ENCODE measurements at regions not wholly inside any gene's neighbourhood (a gene's known extent, or its start where the extent isn't known, plus 50 kb on each side); places are given as distances from the start of the nearest gene placed in this dataset.

DNA sequence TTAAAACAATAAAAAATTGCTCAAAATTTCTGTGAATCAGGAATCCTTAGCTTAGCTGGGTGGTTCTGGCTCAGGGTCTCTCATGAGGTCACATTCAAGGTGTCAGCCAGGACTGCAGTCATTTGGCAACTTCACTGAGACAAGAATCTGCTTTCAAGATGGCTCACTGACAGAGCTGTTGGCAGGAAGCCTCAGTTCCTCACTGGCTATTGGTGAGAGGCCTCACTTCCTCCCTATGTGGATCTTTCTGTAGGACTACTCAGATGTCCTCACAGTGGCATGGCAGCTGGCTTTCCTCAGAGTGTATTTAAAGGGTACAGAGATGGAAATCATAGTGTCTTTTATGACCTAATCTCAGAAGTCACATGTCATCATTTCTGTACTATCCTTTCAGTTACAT is 785.7 kb downstream of the ADGRL2 start:
- Histone ChIP-seq H3K4me1 (ENCODE audit: control insufficient read depth, insufficient read depth, low read length) (no peaks in the 10 kb centered on the region), H3K36me3 (ENCODE audit: control insufficient read depth, insufficient read depth, low read length) (no peaks in the 10 kb centered on the region), H3K27ac (ENCODE audit: low read length) (peak overlapping the region; percentile 53), H3K27me3 (ENCODE audit: control insufficient read depth, insufficient read depth, low read length) (no peaks in the 10 kb centered on the region), H3K9me3 (replicated peaks; ENCODE audit: control insufficient read depth, low read depth, low read length) (no peaks in the 10 kb centered on the region), H3K4me3 (ENCODE audit: low read length) (no peak overlapping the region)
- DNase-seq = peak; percentile 94

DNA sequence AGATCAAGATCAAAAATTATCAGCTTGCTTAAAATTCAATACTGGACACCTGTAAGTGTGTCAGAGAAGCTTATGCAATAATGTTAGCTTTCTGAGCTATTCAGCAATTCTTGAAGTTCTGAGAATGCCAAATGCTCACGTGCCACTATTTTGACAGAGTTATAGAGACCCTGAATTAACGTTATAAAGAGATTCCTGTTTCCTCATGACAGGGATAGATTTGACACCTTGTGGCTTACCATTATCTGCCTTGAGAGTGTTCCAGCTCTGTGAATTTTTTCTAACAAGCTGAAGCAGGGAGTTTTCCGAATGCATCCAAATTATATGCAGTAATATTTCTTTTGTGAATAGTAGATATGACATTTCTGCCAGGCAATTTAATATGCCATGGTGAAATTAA is 781.6 kb downstream of the ADGRL2 start:
- Histone ChIP-seq H3K27me3 (ENCODE audit: control insufficient read depth, insufficient read depth, low read length) (no peaks in the 10 kb centered on the region), H3K9me3 (replicated peaks; ENCODE audit: control insufficient read depth, low read depth, low read length) (no peaks in the 10 kb centered on the region)

GRCh38 chr1:82578086-82578726 is 777.5 kb downstream of the ADGRL2 start:
- Histone ChIP-seq H3K9me3 (replicated peaks; ENCODE audit: control insufficient read depth, low read depth, low read length) (no peaks in the 10 kb centered on the region), H3K4me1 (ENCODE audit: control insufficient read depth, insufficient read depth, low read length) (no peaks in the 10 kb centered on the region), H3K27ac (ENCODE audit: low read length) (no peak overlapping the region), H3K27me3 (ENCODE audit: control insufficient read depth, insufficient read depth, low read length) (no peaks in the 10 kb centered on the region), H3K36me3 (ENCODE audit: control insufficient read depth, insufficient read depth, low read length) (no peaks in the 10 kb centered on the region), H3K4me3 (ENCODE audit: low read length) (no peak overlapping the region)
- DNase-seq = no peak
- WGBS (ENCODE audit: insufficient coverage) = no CpG with 5 or more reads among the region's 3 CpGs

More for the DNA sequence above, 781.6 kb downstream of the ADGRL2 start:
- H3K4me1 ChIP-seq (ENCODE audit: control insufficient read depth, insufficient read depth, low read length) = no peaks in the 10 kb centered on the region
- WGBS (ENCODE audit: insufficient coverage) = 48% methylated on average over 2 of the region's 3 CpGs
- DNase-seq = no peak
- no peak overlapping the region for H3K27ac ChIP-seq (ENCODE audit: low read length)
- no peaks in the 10 kb centered on the region for H3K36me3 ChIP-seq (ENCODE audit: control insufficient read depth, insufficient read depth, low read length)
- H3K4me3 ChIP-seq (ENCODE audit: low read length) = no peak overlapping the region

DNA sequence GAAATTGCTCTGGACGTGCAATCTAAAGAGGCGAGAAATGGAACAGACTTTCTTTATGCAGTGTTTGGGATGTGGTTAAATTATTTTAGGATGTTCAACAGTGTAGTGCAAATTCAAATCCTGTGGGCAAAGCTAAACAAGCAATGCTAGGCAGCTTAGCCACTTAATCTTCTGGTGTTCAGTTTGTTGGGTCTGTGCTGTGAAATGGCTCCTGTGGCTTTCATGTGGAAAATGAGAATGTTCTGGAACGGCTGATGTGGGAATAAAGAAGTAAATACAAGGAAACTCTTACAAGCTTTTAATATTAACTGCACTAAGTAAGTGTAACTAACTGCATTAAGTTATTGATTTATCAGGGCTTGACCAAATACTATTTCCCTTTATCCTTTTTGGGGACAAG is 766.6 kb downstream of the ADGRL2 start:
- WGBS (ENCODE audit: insufficient coverage) = 88% methylated on average over 2 of the region's 3 CpGs

DNA sequence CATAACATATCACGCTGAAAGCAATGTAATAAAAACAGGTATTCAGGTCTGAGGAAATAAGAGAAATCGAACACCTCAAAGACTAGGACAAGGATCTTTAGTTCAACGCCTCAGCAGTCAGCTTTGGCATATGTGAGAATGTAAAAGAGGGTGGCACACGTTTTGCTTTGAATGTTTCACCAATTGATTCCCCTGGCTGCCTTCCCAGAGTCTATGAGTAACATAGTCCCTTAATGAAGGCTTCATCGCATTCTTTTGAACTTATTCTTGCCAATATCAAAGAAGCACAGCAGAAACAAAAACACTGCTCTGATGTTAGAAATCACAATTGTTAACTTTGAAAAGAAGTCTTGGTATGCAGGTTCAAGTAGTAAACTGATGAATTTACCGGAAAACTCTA is 764.8 kb downstream of the ADGRL2 start:
- no peaks in the 10 kb centered on the region for H3K36me3 ChIP-seq (ENCODE audit: control insufficient read depth, insufficient read depth, low read length)
- H3K4me3 ChIP-seq (ENCODE audit: low read length) = no peak overlapping the region
- H3K27me3 ChIP-seq (ENCODE audit: control insufficient read depth, insufficient read depth, low read length) = no peaks in the 10 kb centered on the region
- peaks cover 6% of the 10 kb centered on the region for H3K4me1 ChIP-seq (ENCODE audit: control insufficient read depth, insufficient read depth, low read length)
- DNase-seq = peak; percentile 34
- H3K9me3 ChIP-seq (replicated peaks; ENCODE audit: control insufficient read depth, low read depth, low read length) = no peaks in the 10 kb centered on the region
- 0% methylated on average over 1 of the region's 6 CpGs for WGBS (ENCODE audit: insufficient coverage)
- no peak overlapping the region for H3K27ac ChIP-seq (ENCODE audit: low read length)

More for the DNA sequence above, 766.6 kb downstream of the ADGRL2 start:
- Histone ChIP-seq H3K9me3 (replicated peaks; ENCODE audit: control insufficient read depth, low read depth, low read length) (no peaks in the 10 kb centered on the region), H3K4me1 (ENCODE audit: control insufficient read depth, insufficient read depth, low read length) (peaks cover 6% of the 10 kb centered on the region), H3K4me3 (ENCODE audit: low read length) (no peak overlapping the region), H3K36me3 (ENCODE audit: control insufficient read depth, insufficient read depth, low read length) (no peaks in the 10 kb centered on the region), H3K27ac (ENCODE audit: low read length) (no peak overlapping the region), H3K27me3 (ENCODE audit: control insufficient read depth, insufficient read depth, low read length) (no peaks in the 10 kb centered on the region)
- no peak for DNase-seq

GRCh38 chr1:82565146-82565545 is 764.4 kb downstream of the ADGRL2 start:
- H3K27ac ChIP-seq (ENCODE audit: low read length) = no peak overlapping the region
- H3K4me3 ChIP-seq (ENCODE audit: low read length) = no peak overlapping the region
- H3K9me3 ChIP-seq (replicated peaks; ENCODE audit: control insufficient read depth, low read depth, low read length) = no peaks in the 10 kb centered on the region
- 64% methylated on average over 3 of the region's 3 CpGs for WGBS (ENCODE audit: insufficient coverage)
- no peaks in the 10 kb centered on the region for H3K27me3 ChIP-seq (ENCODE audit: control insufficient read depth, insufficient read depth, low read length)
- H3K36me3 ChIP-seq (ENCODE audit: control insufficient read depth, insufficient read depth, low read length) = no peaks in the 10 kb centered on the region
- peaks cover 6% of the 10 kb centered on the region for H3K4me1 ChIP-seq (ENCODE audit: control insufficient read depth, insufficient read depth, low read length)
- peak; percentile 54 for DNase-seq

DNA sequence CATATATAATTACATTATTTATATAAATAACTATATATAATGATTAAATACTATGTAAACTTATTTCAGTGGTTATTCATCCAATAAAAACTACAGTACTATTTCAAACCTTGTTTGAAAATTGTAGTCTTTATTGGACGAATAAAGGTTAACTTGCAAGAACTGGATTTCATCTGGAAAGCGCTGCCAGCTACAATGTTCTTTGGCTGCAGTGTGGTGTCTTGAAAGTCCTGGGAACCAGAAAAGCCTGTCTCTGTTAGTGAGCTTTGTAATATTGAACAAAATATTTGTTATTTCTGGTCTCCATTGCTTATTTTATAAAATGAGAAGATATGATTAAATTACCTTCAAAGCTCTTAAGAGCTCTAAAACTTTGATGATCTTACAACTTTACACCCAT is 763.6 kb downstream of the ADGRL2 start:
- peak; percentile 82 for DNase-seq

GRCh38 chr1:82562448-82562847 is 761.7 kb downstream of the ADGRL2 start:
- Histone ChIP-seq H3K27ac (ENCODE audit: low read length) (no peak overlapping the region), H3K27me3 (ENCODE audit: control insufficient read depth, insufficient read depth, low read length) (no peaks in the 10 kb centered on the region), H3K4me1 (ENCODE audit: control insufficient read depth, insufficient read depth, low read length) (peaks cover 6% of the 10 kb centered on the region), H3K9me3 (replicated peaks; ENCODE audit: control insufficient read depth, low read depth, low read length) (no peaks in the 10 kb centered on the region), H3K36me3 (ENCODE audit: control insufficient read depth, insufficient read depth, low read length) (no peaks in the 10 kb centered on the region), H3K4me3 (ENCODE audit: low read length) (no peak overlapping the region)
- WGBS (ENCODE audit: insufficient coverage) = no CpG with 5 or more reads among the region's 2 CpGs
- no peak for DNase-seq

More for the DNA sequence above, 763.6 kb downstream of the ADGRL2 start:
- Histone ChIP-seq H3K9me3 (replicated peaks; ENCODE audit: control insufficient read depth, low read depth, low read length) (no peaks in the 10 kb centered on the region), H3K27me3 (ENCODE audit: control insufficient read depth, insufficient read depth, low read length) (no peaks in the 10 kb centered on the region), H3K36me3 (ENCODE audit: control insufficient read depth, insufficient read depth, low read length) (no peaks in the 10 kb centered on the region), H3K4me3 (ENCODE audit: low read length) (no peak overlapping the region), H3K4me1 (ENCODE audit: control insufficient read depth, insufficient read depth, low read length) (peaks cover 6% of the 10 kb centered on the region), H3K27ac (ENCODE audit: low read length) (no peak overlapping the region)
- WGBS (ENCODE audit: insufficient coverage) = no CpG with 5 or more reads among the region's 2 CpGs

DNA sequence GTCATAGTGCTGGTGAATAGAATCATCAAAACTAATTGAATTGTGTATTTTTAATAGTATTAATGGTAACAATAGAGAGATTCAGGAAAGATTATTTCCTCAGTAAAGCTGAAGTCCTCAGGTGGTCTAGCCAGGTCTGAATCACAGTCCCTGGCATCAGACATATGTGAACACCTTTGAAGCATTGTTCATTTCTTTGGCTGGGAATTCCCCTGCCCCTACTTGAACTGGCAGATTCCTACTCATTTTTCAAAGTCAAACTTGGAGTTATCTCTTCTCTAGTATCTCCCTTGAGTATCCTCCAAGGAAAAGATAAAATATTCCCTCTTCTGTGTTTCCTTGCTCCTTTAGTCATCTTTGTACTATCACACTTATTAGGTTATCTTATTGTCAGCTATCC is 759.8 kb downstream of the ADGRL2 start:
- Histone ChIP-seq H3K27me3 (ENCODE audit: control insufficient read depth, insufficient read depth, low read length) (no peaks in the 10 kb centered on the region), H3K27ac (ENCODE audit: low read length) (no peak overlapping the region), H3K4me3 (ENCODE audit: low read length) (no peak overlapping the region), H3K36me3 (ENCODE audit: control insufficient read depth, insufficient read depth, low read length) (no peaks in the 10 kb centered on the region), H3K4me1 (ENCODE audit: control insufficient read depth, insufficient read depth, low read length) (peaks cover 6% of the 10 kb centered on the region), H3K9me3 (replicated peaks; ENCODE audit: control insufficient read depth, low read depth, low read length) (no peaks in the 10 kb centered on the region)
- no peak for DNase-seq

GRCh38 chr1:82555501-82555900 is 754.8 kb downstream of the ADGRL2 start:
- Histone ChIP-seq H3K27me3 (ENCODE audit: control insufficient read depth, insufficient read depth, low read length) (no peaks in the 10 kb centered on the region), H3K27ac (ENCODE audit: low read length) (no peak overlapping the region), H3K4me1 (ENCODE audit: control insufficient read depth, insufficient read depth, low read length) (no peaks in the 10 kb centered on the region), H3K36me3 (ENCODE audit: control insufficient read depth, insufficient read depth, low read length) (no peaks in the 10 kb centered on the region), H3K4me3 (ENCODE audit: low read length) (no peak overlapping the region), H3K9me3 (replicated peaks; ENCODE audit: control insufficient read depth, low read depth, low read length) (no peaks in the 10 kb centered on the region)
- no CpG with 5 or more reads among the region's 1 CpG for WGBS (ENCODE audit: insufficient coverage)
- no peak for DNase-seq

GRCh38 chr1:82549841-82550240 is 749.1 kb downstream of the ADGRL2 start:
- Histone ChIP-seq H3K4me1 (ENCODE audit: control insufficient read depth, insufficient read depth, low read length) (no peaks in the 10 kb centered on the region), H3K4me3 (ENCODE audit: low read length) (no peak overlapping the region), H3K36me3 (ENCODE audit: control insufficient read depth, insufficient read depth, low read length) (no peaks in the 10 kb centered on the region), H3K9me3 (replicated peaks; ENCODE audit: control insufficient read depth, low read depth, low read length) (peaks cover 2% of the 10 kb centered on the region), H3K27ac (ENCODE audit: low read length) (no peak overlapping the region), H3K27me3 (ENCODE audit: control insufficient read depth, insufficient read depth, low read length) (no peaks in the 10 kb centered on the region)
- WGBS (ENCODE audit: insufficient coverage) = 73% methylated on average over 2 of the region's 4 CpGs
- DNase-seq = no peak

Data from muscle of leg (tissue), 3 donors.